ENCODE measurements at regions not wholly inside any gene's neighbourhood (a gene's known extent, or its start where the extent isn't known, plus 50 kb on each side); places are given as distances from the start of the nearest gene placed in this dataset.

- no peaks in the 10 kb centered on the region for H3K9me3 ChIP-seq (replicated peaks)
- H3K27ac ChIP-seq: no peak overlapping the region
- no peaks in the 10 kb centered on the region for H3K36me3 ChIP-seq
- H3K27me3 ChIP-seq (replicated peaks): no peaks in the 10 kb centered on the region
- DNase-seq (ENCODE audit: low read depth in 1 of 2, low spot score in 2 of 2): no peak
- no peaks in the 10 kb centered on the region for H3K4me1 ChIP-seq (replicated peaks)
- no peak overlapping the region for H3K4me3 ChIP-seq
Measured at GRCh38 chr2:14256890-14257289, 375.6 kb upstream of the LRATD1 start.

GRCh38 chr2:14257801-14258507, 374.6 kb upstream of the LRATD1 start:
- H3K4me1 ChIP-seq (replicated peaks): no peaks in the 10 kb centered on the region
- DNase-seq (ENCODE audit: low read depth in 1 of 2, low spot score in 2 of 2): no peak
- H3K4me3 ChIP-seq: no peak overlapping the region
- no peaks in the 10 kb centered on the region for H3K36me3 ChIP-seq
- no peak overlapping the region for H3K27ac ChIP-seq
- H3K27me3 ChIP-seq (replicated peaks): no peaks in the 10 kb centered on the region
- H3K9me3 ChIP-seq (replicated peaks): no peaks in the 10 kb centered on the region

GRCh38 chr2:14261771-14262170, 370.7 kb upstream of the LRATD1 start:
- H3K27me3 ChIP-seq (replicated peaks): no peaks in the 10 kb centered on the region
- H3K27ac ChIP-seq: no peak overlapping the region
- no peak for DNase-seq (ENCODE audit: low read depth in 1 of 2, low spot score in 2 of 2)
- H3K4me3 ChIP-seq: no peak overlapping the region
- H3K4me1 ChIP-seq (replicated peaks): no peaks in the 10 kb centered on the region
- peaks cover 2% of the 10 kb centered on the region; the same call in 1 of the 2 replicates for H3K9me3 ChIP-seq (replicated peaks)
- H3K36me3 ChIP-seq: no peaks in the 10 kb centered on the region

GRCh38 chr2:14263053-14263452, 369.5 kb upstream of the LRATD1 start:
- Histone ChIP-seq H3K36me3 (no peaks in the 10 kb centered on the region), H3K9me3 (replicated peaks) (peaks cover 2% of the 10 kb centered on the region; the same call in 1 of the 2 replicates), H3K4me1 (replicated peaks) (no peaks in the 10 kb centered on the region), H3K27ac (no peak overlapping the region), H3K4me3 (no peak overlapping the region), H3K27me3 (replicated peaks) (no peaks in the 10 kb centered on the region)
- DNase-seq (ENCODE audit: low read depth in 1 of 2, low spot score in 2 of 2): no peak

- DNase-seq (ENCODE audit: low read depth in 1 of 2, low spot score in 2 of 2): no peak
- Histone ChIP-seq H3K4me3 (no peak overlapping the region), H3K27ac (no peak overlapping the region), H3K9me3 (replicated peaks) (peaks cover 9% of the 10 kb centered on the region), H3K36me3 (no peaks in the 10 kb centered on the region), H3K27me3 (replicated peaks) (no peaks in the 10 kb centered on the region), H3K4me1 (replicated peaks) (no peaks in the 10 kb centered on the region)
Measured at GRCh38 chr2:14270036-14270582, 362.4 kb upstream of the LRATD1 start.

- no peak overlapping the region for H3K4me3 ChIP-seq
- H3K9me3 ChIP-seq (replicated peaks): peaks cover 11% of the 10 kb centered on the region; the same call in 1 of the 2 replicates
- H3K27me3 ChIP-seq (replicated peaks): no peaks in the 10 kb centered on the region
- no peaks in the 10 kb centered on the region for H3K4me1 ChIP-seq (replicated peaks)
- no peak for DNase-seq (ENCODE audit: low read depth in 1 of 2, low spot score in 2 of 2)
- no peak overlapping the region for H3K27ac ChIP-seq
- H3K36me3 ChIP-seq: no peaks in the 10 kb centered on the region
Measured at GRCh38 chr2:14272396-14273075, 360.0 kb upstream of the LRATD1 start.

- H3K27ac ChIP-seq: no peak overlapping the region
- no peak overlapping the region for H3K4me3 ChIP-seq
- DNase-seq (ENCODE audit: low read depth in 1 of 2, low spot score in 2 of 2): no peak
- no peaks in the 10 kb centered on the region for H3K4me1 ChIP-seq (replicated peaks)
- H3K36me3 ChIP-seq: no peaks in the 10 kb centered on the region
- H3K27me3 ChIP-seq (replicated peaks): no peaks in the 10 kb centered on the region
- H3K9me3 ChIP-seq (replicated peaks): peaks cover 11% of the 10 kb centered on the region; the same call in 1 of the 2 replicates
Measured at GRCh38 chr2:14273650-14274049, 358.9 kb upstream of the LRATD1 start.

GRCh38 chr2:14284244-14284643, 348.3 kb upstream of the LRATD1 start:
- DNase-seq (ENCODE audit: low read depth in 1 of 2, low spot score in 2 of 2): no peak
- Histone ChIP-seq H3K27me3 (replicated peaks) (no peaks in the 10 kb centered on the region), H3K9me3 (replicated peaks) (peaks cover 5% of the 10 kb centered on the region; the same call in 1 of the 2 replicates), H3K4me3 (no peak overlapping the region), H3K4me1 (replicated peaks) (no peaks in the 10 kb centered on the region), H3K27ac (no peak overlapping the region), H3K36me3 (no peaks in the 10 kb centered on the region)

- DNase-seq (ENCODE audit: low read depth in 1 of 2, low spot score in 2 of 2): no peak
- no peak overlapping the region for H3K4me3 ChIP-seq
- H3K4me1 ChIP-seq (replicated peaks): no peaks in the 10 kb centered on the region
- H3K9me3 ChIP-seq (replicated peaks): peaks cover 8% of the 10 kb centered on the region; the same call in 1 of the 2 replicates
- H3K36me3 ChIP-seq: no peaks in the 10 kb centered on the region
- no peaks in the 10 kb centered on the region for H3K27me3 ChIP-seq (replicated peaks)
- H3K27ac ChIP-seq: no peak overlapping the region
Measured at GRCh38 chr2:14285812-14286211, 346.7 kb upstream of the LRATD1 start.

- no peaks in the 10 kb centered on the region for H3K36me3 ChIP-seq
- H3K9me3 ChIP-seq (replicated peaks): peaks cover 8% of the 10 kb centered on the region; the same call in 1 of the 2 replicates
- no peaks in the 10 kb centered on the region for H3K27me3 ChIP-seq (replicated peaks)
- DNase-seq (ENCODE audit: low read depth in 1 of 2, low spot score in 2 of 2): no peak
- no peak overlapping the region for H3K4me3 ChIP-seq
- no peak overlapping the region for H3K27ac ChIP-seq
- no peaks in the 10 kb centered on the region for H3K4me1 ChIP-seq (replicated peaks)
Measured at GRCh38 chr2:14288016-14288415, 344.5 kb upstream of the LRATD1 start.

- no peak overlapping the region for H3K4me3 ChIP-seq
- no peaks in the 10 kb centered on the region for H3K27me3 ChIP-seq (replicated peaks)
- no peak for DNase-seq (ENCODE audit: low read depth in 1 of 2, low spot score in 2 of 2)
- H3K4me1 ChIP-seq (replicated peaks): no peaks in the 10 kb centered on the region
- H3K36me3 ChIP-seq: no peaks in the 10 kb centered on the region
- H3K27ac ChIP-seq: no peak overlapping the region
- H3K9me3 ChIP-seq (replicated peaks): peaks cover 8% of the 10 kb centered on the region; the same call in 1 of the 2 replicates
Measured at GRCh38 chr2:14292964-14293363, 339.6 kb upstream of the LRATD1 start.

GRCh38 chr2:14297340-14297739, 335.2 kb upstream of the LRATD1 start:
- H3K9me3 ChIP-seq (replicated peaks): peaks cover 2% of the 10 kb centered on the region; the same call in 1 of the 2 replicates
- no peak overlapping the region for H3K27ac ChIP-seq
- no peak for DNase-seq (ENCODE audit: low read depth in 1 of 2, low spot score in 2 of 2)
- H3K4me3 ChIP-seq: no peak overlapping the region
- H3K27me3 ChIP-seq (replicated peaks): no peaks in the 10 kb centered on the region
- H3K36me3 ChIP-seq: no peaks in the 10 kb centered on the region
- no peaks in the 10 kb centered on the region for H3K4me1 ChIP-seq (replicated peaks)

- H3K4me1 ChIP-seq (replicated peaks): no peaks in the 10 kb centered on the region
- H3K27me3 ChIP-seq (replicated peaks): no peaks in the 10 kb centered on the region
- DNase-seq (ENCODE audit: low read depth in 1 of 2, low spot score in 2 of 2): no peak
- H3K27ac ChIP-seq: no peak overlapping the region
- H3K9me3 ChIP-seq (replicated peaks): peaks cover 2% of the 10 kb centered on the region
- H3K4me3 ChIP-seq: no peak overlapping the region
- no peaks in the 10 kb centered on the region for H3K36me3 ChIP-seq
Measured at GRCh38 chr2:14297906-14298305, 334.6 kb upstream of the LRATD1 start.

GRCh38 chr2:14301331-14301730, 331.2 kb upstream of the LRATD1 start:
- Histone ChIP-seq H3K4me3 (no peak overlapping the region), H3K36me3 (no peaks in the 10 kb centered on the region), H3K4me1 (replicated peaks) (no peaks in the 10 kb centered on the region), H3K27ac (no peak overlapping the region), H3K9me3 (replicated peaks) (peaks cover 2% of the 10 kb centered on the region), H3K27me3 (replicated peaks) (no peaks in the 10 kb centered on the region)
- no peak for DNase-seq (ENCODE audit: low read depth in 1 of 2, low spot score in 2 of 2)

Data from SJSA1 (cell line).